ENCODE measurements at regions not wholly inside any gene's neighbourhood (a gene's known extent, or its start where the extent isn't known, plus 50 kb on each side); places are given as distances from the start of the nearest gene placed in this dataset.

DNA sequence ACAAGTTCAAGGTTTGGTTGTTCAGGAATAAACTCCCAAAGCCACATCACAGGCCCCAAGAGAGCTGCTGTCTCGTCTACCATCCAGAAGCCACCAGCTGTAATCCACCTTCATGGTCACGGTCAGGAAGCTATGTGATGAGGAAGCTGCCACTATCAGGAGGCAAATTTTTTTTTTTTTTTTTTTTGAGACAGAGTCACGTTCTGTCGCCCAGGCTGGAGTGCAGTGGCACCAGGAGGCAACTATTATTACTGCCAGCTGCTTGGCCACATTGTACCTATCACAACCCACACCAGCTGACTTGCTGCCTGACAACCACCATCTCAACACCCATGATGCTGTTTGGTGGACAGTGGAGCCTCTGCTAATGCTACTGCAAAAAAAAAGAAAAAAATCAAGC, 124.1 kb downstream of the OMA1 start:
- no peak for TF ChIP-seq POLR2AphosphoS5 (IDR thresholded peaks at IDR 0.05; ENCODE audit: low read depth, low read length)
- TF ChIP-seq, protein P1, sequence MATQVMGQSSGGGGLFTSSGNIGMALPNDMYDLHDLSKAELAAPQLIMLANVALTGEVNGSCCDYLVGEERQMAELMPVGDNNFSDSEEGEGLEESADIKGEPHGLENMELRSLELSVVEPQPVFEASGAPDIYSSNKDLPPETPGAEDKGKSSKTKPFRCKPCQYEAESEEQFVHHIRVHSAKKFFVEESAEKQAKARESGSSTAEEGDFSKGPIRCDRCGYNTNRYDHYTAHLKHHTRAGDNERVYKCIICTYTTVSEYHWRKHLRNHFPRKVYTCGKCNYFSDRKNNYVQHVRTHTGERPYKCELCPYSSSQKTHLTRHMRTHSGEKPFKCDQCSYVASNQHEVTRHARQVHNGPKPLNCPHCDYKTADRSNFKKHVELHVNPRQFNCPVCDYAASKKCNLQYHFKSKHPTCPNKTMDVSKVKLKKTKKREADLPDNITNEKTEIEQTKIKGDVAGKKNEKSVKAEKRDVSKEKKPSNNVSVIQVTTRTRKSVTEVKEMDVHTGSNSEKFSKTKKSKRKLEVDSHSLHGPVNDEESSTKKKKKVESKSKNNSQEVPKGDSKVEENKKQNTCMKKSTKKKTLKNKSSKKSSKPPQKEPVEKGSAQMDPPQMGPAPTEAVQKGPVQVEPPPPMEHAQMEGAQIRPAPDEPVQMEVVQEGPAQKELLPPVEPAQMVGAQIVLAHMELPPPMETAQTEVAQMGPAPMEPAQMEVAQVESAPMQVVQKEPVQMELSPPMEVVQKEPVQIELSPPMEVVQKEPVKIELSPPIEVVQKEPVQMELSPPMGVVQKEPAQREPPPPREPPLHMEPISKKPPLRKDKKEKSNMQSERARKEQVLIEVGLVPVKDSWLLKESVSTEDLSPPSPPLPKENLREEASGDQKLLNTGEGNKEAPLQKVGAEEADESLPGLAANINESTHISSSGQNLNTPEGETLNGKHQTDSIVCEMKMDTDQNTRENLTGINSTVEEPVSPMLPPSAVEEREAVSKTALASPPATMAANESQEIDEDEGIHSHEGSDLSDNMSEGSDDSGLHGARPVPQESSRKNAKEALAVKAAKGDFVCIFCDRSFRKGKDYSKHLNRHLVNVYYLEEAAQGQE (IDR thresholded peaks at IDR 0.05; ENCODE audit: insufficient read depth in 1 of 2, low read depth in 2 of 2, low read length in 2 of 2), result no peak
- TF ChIP-seq SIN3A (IDR thresholded peaks at IDR 0.05; ENCODE audit: borderline replicate concordance, insufficient read depth, low read length), result no peak
- TF ChIP-seq TAF1 (IDR thresholded peaks at IDR 0.05; ENCODE audit: borderline replicate concordance, insufficient read depth, low read length), result no peak
